A549 (cell line): ENCODE measurements at regions not wholly inside any gene's neighbourhood (a gene's known extent, or its start where the extent isn't known, plus 50 kb on each side); places are given as distances from the start of the nearest gene placed in this dataset.

Experiments used
- ATAC-seq, 2 experiments: fragments of 200-7000 bp in 1 of 2; fragments of >200 bp in 1 of 2; cut with Nextera tagmentation in 1 of 2; cut with Tn5 transposase in 1 of 2; 3 replicates each; pipeline versions ENCODE4 v1.8.0 to v1.9.1; 2018 to 2020; ENCODE audit warnings: mild to moderate bottlenecking in 1 of 2, moderate library complexity in 1 of 2
- CTCF ChIA-PET: fragments of 300-600 bp; sonication (Branson Sonifier 250); formaldehyde crosslinking; extraction: SDS; loops from one replicate; lab custom pipeline; 2021; ENCODE audit warnings: antibody characterized with exemption, inconsistent platforms; lab: Yijun Ruan, JAX
- POLR2A ChIA-PET: fragments of 350-600 bp; formaldehyde crosslinking; extraction: SDS; loops from one replicate; lab custom pipeline; 2021; ENCODE audit warnings: antibody characterized with exemption, inconsistent platforms; lab: Yijun Ruan, JAX
- DNase-seq, 2 experiments: peaks; one replicate each; pipeline versions ENCODE4 v3.0.0 to v3.0.0-alpha.2; 2011 to 2016; ENCODE audit warnings: low read depth in 1 of 2, low spot score in 1 of 2
- FAIRE-seq: peaks from 2 replicates; lab custom pipeline; 2011; peaks lifted over from hg19 to GRCh38; lab: Jason Lieb, UNC
- H3K27ac ChIP-seq, 2 experiments: fragments of >200 bp; sonication (Bioruptor Twin); formaldehyde crosslinking; 3 replicates each; pipeline ENCODE4 v1.5.1; 2016 to 2017
- H3K4me1 ChIP-seq: fragments of >200 bp; sonication (Bioruptor Twin); formaldehyde crosslinking; 3 replicates; pipeline ENCODE4 v1.6.1; 2016
- H3K4me2 ChIP-seq: fragments of >200 bp; sonication (Bioruptor Twin); formaldehyde crosslinking; 3 replicates; pipeline ENCODE4 v1.6.1; 2016
- H3K4me3 ChIP-seq: fragments of >200 bp; sonication (Bioruptor Twin); formaldehyde crosslinking; 3 replicates; pipeline ENCODE4 v1.5.1; 2016
- H3K9me3 ChIP-seq: fragments of >200 bp; sonication (Bioruptor Twin); formaldehyde crosslinking; 3 replicates; pipeline ENCODE4 v1.6.1; 2016
- CBX8 ChIP-seq: fragments of 200-600 bp; sonication (generic); IDR thresholded peaks from 2 replicates; pipeline ENCODE4 v1.6.1; 2016
- CEBPB ChIP-seq, 2 experiments: fragments of >200 bp in 1 of 2; sonication (Bioruptor Twin) in 1 of 2; formaldehyde crosslinking in 1 of 2; IDR thresholded peaks; 2 replicates each; pipeline ENCODE4 v1.6.1; 2012 to 2016
- CHD4 ChIP-seq: fragments of 200-600 bp; sonication (generic); IDR thresholded peaks from 2 replicates; pipeline ENCODE4 v1.6.1; 2016; ENCODE audit warnings: antibody characterized with exemption, mild to moderate bottlenecking, borderline replicate concordance
- EHF ChIP-seq: fragments of 250-450 bp; sonication (Bioruptor Pico); IDR thresholded peaks from 2 replicates; pipeline ENCODE4 v1.5.0; 2020; ENCODE audit warnings: mild to moderate bottlenecking
- EHMT2 ChIP-seq: fragments of 200-600 bp; sonication (generic); IDR thresholded peaks from 2 replicates; pipeline ENCODE4 v1.6.1; 2016; ENCODE audit warnings: antibody characterized with exemption, low read depth, mild to moderate bottlenecking, moderate library complexity
- EP300 ChIP-seq, 2 experiments: fragments of >200 bp; sonication (Bioruptor Twin); formaldehyde crosslinking; IDR thresholded peaks; 2 replicates in 1 of 2; 3 replicates in 1 of 2; pipeline ENCODE4 v1.6.1; 2016 to 2017
- ESRRA ChIP-seq: fragments of 150-350 bp; IDR thresholded peaks from 2 replicates; pipeline ENCODE4 v1.6.1; 2014; ENCODE audit warnings: mild to moderate bottlenecking, low read length, borderline replicate concordance
- FOSB ChIP-seq: fragments of 250-450 bp; sonication (Bioruptor Pico); IDR thresholded peaks from 2 replicates; pipeline ENCODE4 v1.5.0; 2020; ENCODE audit warnings: mild to moderate bottlenecking, moderate library complexity
- FOSL2 ChIP-seq, 2 experiments: fragments of 450-650 bp in 1 of 2; fragments of >200 bp in 1 of 2; sonication (Bioruptor Twin) in 1 of 2; formaldehyde crosslinking; IDR thresholded peaks; 2 replicates each; pipeline versions ENCODE4 v1.5.0 to v1.6.1; 2016 to 2020; ENCODE audit warnings: mild to moderate bottlenecking in 1 of 2, moderate library complexity in 1 of 2
- FOXS1 ChIP-seq: fragments of 250-450 bp; sonication (Bioruptor Pico); IDR thresholded peaks from 2 replicates; pipeline ENCODE4 v1.5.0; 2020; ENCODE audit warnings: mild to moderate bottlenecking, moderate library complexity
- GATA3 ChIP-seq: IDR thresholded peaks from 2 replicates; pipeline ENCODE4 v1.6.1; 2012; ENCODE audit warnings: borderline replicate concordance
- HEYL ChIP-seq: fragments of 250-450 bp; sonication (Bioruptor Pico); IDR thresholded peaks from 2 replicates; pipeline ENCODE4 v1.8.0; 2021; ENCODE audit warnings: mild to moderate bottlenecking, moderate library complexity
- HOXB13 ChIP-seq: fragments of 250-450 bp; sonication (Bioruptor Pico); IDR thresholded peaks from 2 replicates; pipeline ENCODE4 v1.5.0; 2020; ENCODE audit warnings: low read depth, mild to moderate bottlenecking, moderate library complexity
- HOXB5 ChIP-seq: fragments of 250-450 bp; sonication (Bioruptor Pico); IDR thresholded peaks from 2 replicates; pipeline ENCODE4 v1.5.0; 2020; ENCODE audit warnings: mild to moderate bottlenecking, moderate library complexity
- JUN ChIP-seq, 2 experiments: fragments of >200 bp; sonication (Bioruptor Twin); formaldehyde crosslinking; IDR thresholded peaks; 2 replicates in 1 of 2; 3 replicates in 1 of 2; pipeline ENCODE4 v1.6.1; 2016 to 2017
- JUNB ChIP-seq: fragments of >200 bp; sonication (Bioruptor Twin); formaldehyde crosslinking; IDR thresholded peaks from 2 replicates; pipeline ENCODE4 v1.6.1; 2016
- KDM1A ChIP-seq: fragments of 200-600 bp; sonication (generic); IDR thresholded peaks from 2 replicates; pipeline ENCODE4 v1.6.1; 2016; ENCODE audit warnings: low read depth, mild to moderate bottlenecking
- MAFK ChIP-seq: fragments of 450-650 bp; IDR thresholded peaks from 2 replicates; pipeline ENCODE4 v1.6.1; 2014; ENCODE audit not compliant: partially characterized antibody
- MAZ ChIP-seq: fragments of 150-350 bp; IDR thresholded peaks from 2 replicates; pipeline ENCODE4 v1.6.1; 2014; ENCODE audit warnings: antibody characterized with exemption, low read depth, low read length, borderline replicate concordance
- NPAS2 ChIP-seq: fragments of 250-450 bp; sonication (Bioruptor Pico); IDR thresholded peaks from 2 replicates; pipeline ENCODE4 v1.8.0; 2022; ENCODE audit warnings: mild to moderate bottlenecking, moderate library complexity, borderline replicate concordance
- PHF8 ChIP-seq: fragments of 200-600 bp; sonication (generic); IDR thresholded peaks from 2 replicates; pipeline ENCODE4 v1.6.1; 2016; ENCODE audit warnings: low read depth, mild to moderate bottlenecking, antibody characterized with exemption, moderate library complexity, borderline replicate concordance
- POLR2AphosphoS2 ChIP-seq: conservative IDR thresholded peaks from 2 replicates; pipeline ENCODE4 v1.6.1; 2012; ENCODE audit warnings: low read length, improper control_type of control experiment, inconsistent platforms
- RCOR1 ChIP-seq: fragments of 150-350 bp; IDR thresholded peaks from 2 replicates; pipeline ENCODE4 v1.6.1; 2014; ENCODE audit warnings: antibody characterized with exemption, low read length, low read depth
- RFX5 ChIP-seq: fragments of 450-650 bp; IDR thresholded peaks from 2 replicates; pipeline ENCODE4 v1.7.1; 2014; ENCODE audit warnings: antibody characterized with exemption, mild to moderate bottlenecking, moderate library complexity
- RNF2 ChIP-seq: fragments of 200-600 bp; sonication (generic); IDR thresholded peaks from 2 replicates; pipeline ENCODE4 v1.6.1; 2016; ENCODE audit warnings: low read depth, mild to moderate bottlenecking, antibody characterized with exemption, moderate library complexity, borderline replicate concordance
- ZSCAN20 ChIP-seq: fragments of 250-450 bp; sonication (Bioruptor Pico); IDR thresholded peaks from 2 replicates; pipeline ENCODE4 v1.8.0; 2022; ENCODE audit warnings: mild to moderate bottlenecking, moderate library complexity
- WGBS: methylation state at CpG from one replicate; pipeline ENCODE4 v1.1.6; 2017; ENCODE audit errors: missing lambda C conversion rate; 5-methylcytosine and 5-hydroxymethylcytosine counted together
- TF ChIP-seq, protein P1 (sequence below): fragments of 450-650 bp; IDR thresholded peaks from 2 replicates; pipeline ENCODE4 v1.6.1; 2014; ENCODE audit warnings: antibody characterized with exemption
- TF ChIP-seq, protein P2 (sequence below): fragments of 250-450 bp; sonication (Bioruptor Pico); IDR thresholded peaks from 2 replicates; pipeline ENCODE4 v1.5.0; 2020; ENCODE audit warnings: low read depth, mild to moderate bottlenecking, moderate library complexity
- TF ChIP-seq, protein P3 (sequence below): IDR thresholded peaks from 2 replicates; pipeline ENCODE4 v1.6.1; 2012
- TF ChIP-seq, protein P4 (sequence below): fragments of 200-600 bp; sonication (generic); IDR thresholded peaks from 2 replicates; pipeline ENCODE4 v1.6.1; 2016; ENCODE audit warnings: antibody characterized with exemption, mild to moderate bottlenecking, moderate library complexity

DNA sequence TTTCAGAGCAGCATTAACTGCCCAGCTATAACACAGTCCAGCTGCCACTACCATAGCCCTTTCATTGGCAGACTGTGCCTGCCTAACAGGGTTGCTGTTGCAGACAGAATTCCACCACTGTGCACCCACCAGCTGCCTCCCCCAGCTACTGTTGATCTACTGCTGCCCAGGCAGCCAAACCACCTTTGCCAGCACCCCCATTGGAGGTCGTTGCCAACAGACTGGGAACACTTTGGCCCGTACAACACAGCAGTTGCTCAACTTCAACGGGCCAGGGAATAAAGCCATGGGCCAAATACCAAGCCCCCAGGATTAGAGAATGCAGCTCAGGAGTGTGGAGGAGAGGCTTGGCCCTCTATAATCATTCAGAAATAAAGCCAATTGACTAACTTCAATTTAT lies 473.6 kb downstream of the CDH11 start:
- ATAC-seq (no peak), FAIRE-seq (no peak), DNase-seq (no peak)
- Histone ChIP-seq H3K9me3 (no peaks in the 10 kb centered on the region), H3K27ac (no peak overlapping the region), H3K4me3 (no peak overlapping the region), H3K4me1 (no peaks in the 10 kb centered on the region), H3K4me2 (no peak overlapping the region)
- POLR2A ChIA-PET: no interaction called here
- 0% methylated on average over 3 of the region's 3 CpGs for WGBS
- CTCF ChIA-PET: no interaction called here
- TF ChIP-seq, protein P1, sequence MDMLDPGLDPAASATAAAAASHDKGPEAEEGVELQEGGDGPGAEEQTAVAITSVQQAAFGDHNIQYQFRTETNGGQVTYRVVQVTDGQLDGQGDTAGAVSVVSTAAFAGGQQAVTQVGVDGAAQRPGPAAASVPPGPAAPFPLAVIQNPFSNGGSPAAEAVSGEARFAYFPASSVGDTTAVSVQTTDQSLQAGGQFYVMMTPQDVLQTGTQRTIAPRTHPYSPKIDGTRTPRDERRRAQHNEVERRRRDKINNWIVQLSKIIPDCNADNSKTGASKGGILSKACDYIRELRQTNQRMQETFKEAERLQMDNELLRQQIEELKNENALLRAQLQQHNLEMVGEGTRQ: no peak
- TF ChIP-seq POLR2AphosphoS2 (no peak), MAFK (no peak), CEBPB (IDR thresholded peaks at IDR 0.05) (no peak), EHMT2 (no peak), FOXS1 (no peak), RFX5 (no peak), CBX8 (no peak)
- TF ChIP-seq, protein P2, sequence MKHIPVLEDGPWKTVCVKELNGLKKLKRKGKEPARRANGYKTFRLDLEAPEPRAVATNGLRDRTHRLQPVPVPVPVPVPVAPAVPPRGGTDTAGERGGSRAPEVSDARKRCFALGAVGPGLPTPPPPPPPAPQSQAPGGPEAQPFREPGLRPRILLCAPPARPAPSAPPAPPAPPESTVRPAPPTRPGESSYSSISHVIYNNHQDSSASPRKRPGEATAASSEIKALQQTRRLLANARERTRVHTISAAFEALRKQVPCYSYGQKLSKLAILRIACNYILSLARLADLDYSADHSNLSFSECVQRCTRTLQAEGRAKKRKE (CRISPR knock-in tag): no peak
- TF ChIP-seq, protein P3, sequence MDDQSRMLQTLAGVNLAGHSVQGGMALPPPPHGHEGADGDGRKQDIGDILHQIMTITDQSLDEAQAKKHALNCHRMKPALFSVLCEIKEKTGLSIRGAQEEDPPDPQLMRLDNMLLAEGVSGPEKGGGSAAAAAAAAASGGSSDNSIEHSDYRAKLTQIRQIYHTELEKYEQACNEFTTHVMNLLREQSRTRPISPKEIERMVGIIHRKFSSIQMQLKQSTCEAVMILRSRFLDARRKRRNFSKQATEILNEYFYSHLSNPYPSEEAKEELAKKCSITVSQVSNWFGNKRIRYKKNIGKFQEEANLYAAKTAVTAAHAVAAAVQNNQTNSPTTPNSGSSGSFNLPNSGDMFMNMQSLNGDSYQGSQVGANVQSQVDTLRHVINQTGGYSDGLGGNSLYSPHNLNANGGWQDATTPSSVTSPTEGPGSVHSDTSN: no peak
- TF ChIP-seq, all 56 proteins: peak for 0

DNA sequence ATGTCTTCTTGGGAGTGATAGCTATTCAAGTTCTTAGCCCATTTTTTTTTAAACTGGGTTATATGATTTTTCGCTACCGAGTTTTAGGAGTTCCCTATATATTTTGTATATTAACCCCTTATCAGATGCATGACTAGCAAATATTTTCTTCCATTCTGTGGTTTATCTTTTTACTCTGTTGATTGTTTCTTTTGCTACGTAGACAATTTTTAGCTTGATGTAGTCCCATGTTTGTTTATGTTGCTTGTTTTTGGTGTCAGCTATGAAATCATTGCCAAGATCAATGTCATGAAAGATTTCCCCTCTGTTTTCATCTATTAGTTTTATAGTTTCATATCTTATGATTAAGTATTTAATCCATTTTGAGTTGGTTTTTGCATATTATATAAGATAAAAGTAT lies 480.5 kb downstream of the CDH11 start:
- CTCF ChIA-PET: no interaction called here
- ATAC-seq: no peak
- WGBS: 46% methylated on average over 3 of the region's 3 CpGs
- no peaks in the 10 kb centered on the region for H3K4me1 ChIP-seq
- FAIRE-seq: no peak
- TF ChIP-seq FOSB (no peak), ZSCAN20 (no peak), FOSL2 (IDR thresholded peaks at IDR 0.05) (no peak), FOSL2 (CRISPR knock-in tag; IDR thresholded peaks at IDR 0.05) (no peak), NPAS2 (CRISPR knock-in tag) (no peak), MAZ (no peak), JUN (IDR thresholded peaks at IDR 0.05) (no peak), HOXB13 (CRISPR knock-in tag) (no peak)
- DNase-seq: no peak
- H3K9me3 ChIP-seq: no peaks in the 10 kb centered on the region
- H3K27ac ChIP-seq: no peak overlapping the region
- POLR2A ChIA-PET: no interaction called here
- H3K4me3 ChIP-seq: no peak overlapping the region
- no peak overlapping the region for H3K4me2 ChIP-seq

DNA sequence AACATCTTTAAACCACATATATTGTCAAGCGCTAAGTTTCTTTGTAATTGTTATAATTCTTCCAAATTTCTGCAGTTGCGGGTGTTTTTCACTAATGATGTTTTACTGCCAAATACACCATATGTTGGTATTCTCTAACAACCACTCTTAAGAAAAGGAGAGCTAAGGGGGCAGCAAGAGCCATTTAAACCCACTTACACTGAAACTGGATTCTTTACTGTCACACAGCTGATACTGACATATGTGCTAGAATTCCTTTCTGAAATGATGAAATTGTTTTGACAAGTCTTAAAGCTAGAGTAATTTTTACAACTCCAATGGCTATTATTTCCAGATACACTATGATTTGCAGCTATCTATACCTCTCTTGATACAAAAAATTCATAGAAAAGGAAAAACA lies 483.1 kb downstream of the CDH11 start:
- ChIA-PET POLR2A (no interaction called here), CTCF (interaction anchor here (0.6 kb wide), 1 partner anchor 30 kb away, joined by 3 read pairs; no protein-coding TSS in a partner anchor)
- Histone ChIP-seq H3K4me1 (no peaks in the 10 kb centered on the region), H3K27ac (no peak overlapping the region), H3K9me3 (no peaks in the 10 kb centered on the region), H3K4me2 (no peak overlapping the region), H3K4me3 (no peak overlapping the region)
- no peak for ATAC-seq
- WGBS: 47% methylated on average over 2 of the region's 2 CpGs
- no peak for DNase-seq
- TF ChIP-seq JUNB: no peak
- TF ChIP-seq CBX8: no peak
- TF ChIP-seq EHF (CRISPR knock-in tag): no peak
- no peak for TF ChIP-seq RFX5
- TF ChIP-seq, protein P4, sequence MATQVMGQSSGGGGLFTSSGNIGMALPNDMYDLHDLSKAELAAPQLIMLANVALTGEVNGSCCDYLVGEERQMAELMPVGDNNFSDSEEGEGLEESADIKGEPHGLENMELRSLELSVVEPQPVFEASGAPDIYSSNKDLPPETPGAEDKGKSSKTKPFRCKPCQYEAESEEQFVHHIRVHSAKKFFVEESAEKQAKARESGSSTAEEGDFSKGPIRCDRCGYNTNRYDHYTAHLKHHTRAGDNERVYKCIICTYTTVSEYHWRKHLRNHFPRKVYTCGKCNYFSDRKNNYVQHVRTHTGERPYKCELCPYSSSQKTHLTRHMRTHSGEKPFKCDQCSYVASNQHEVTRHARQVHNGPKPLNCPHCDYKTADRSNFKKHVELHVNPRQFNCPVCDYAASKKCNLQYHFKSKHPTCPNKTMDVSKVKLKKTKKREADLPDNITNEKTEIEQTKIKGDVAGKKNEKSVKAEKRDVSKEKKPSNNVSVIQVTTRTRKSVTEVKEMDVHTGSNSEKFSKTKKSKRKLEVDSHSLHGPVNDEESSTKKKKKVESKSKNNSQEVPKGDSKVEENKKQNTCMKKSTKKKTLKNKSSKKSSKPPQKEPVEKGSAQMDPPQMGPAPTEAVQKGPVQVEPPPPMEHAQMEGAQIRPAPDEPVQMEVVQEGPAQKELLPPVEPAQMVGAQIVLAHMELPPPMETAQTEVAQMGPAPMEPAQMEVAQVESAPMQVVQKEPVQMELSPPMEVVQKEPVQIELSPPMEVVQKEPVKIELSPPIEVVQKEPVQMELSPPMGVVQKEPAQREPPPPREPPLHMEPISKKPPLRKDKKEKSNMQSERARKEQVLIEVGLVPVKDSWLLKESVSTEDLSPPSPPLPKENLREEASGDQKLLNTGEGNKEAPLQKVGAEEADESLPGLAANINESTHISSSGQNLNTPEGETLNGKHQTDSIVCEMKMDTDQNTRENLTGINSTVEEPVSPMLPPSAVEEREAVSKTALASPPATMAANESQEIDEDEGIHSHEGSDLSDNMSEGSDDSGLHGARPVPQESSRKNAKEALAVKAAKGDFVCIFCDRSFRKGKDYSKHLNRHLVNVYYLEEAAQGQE: no peak
- no peak for TF ChIP-seq CHD4
- TF ChIP-seq ESRRA: no peak
- no peak for TF ChIP-seq EHMT2
- no peak for TF ChIP-seq HOXB13 (CRISPR knock-in tag)
- TF ChIP-seq HOXB5 (CRISPR knock-in tag): no peak
- no peak for TF ChIP-seq RNF2
- no peak for TF ChIP-seq FOXS1
- TF ChIP-seq PHF8: no peak
- TF ChIP-seq KDM1A: no peak
- TF ChIP-seq HEYL: no peak
- TF ChIP-seq RCOR1: no peak
- no peak for TF ChIP-seq GATA3
- TF ChIP-seq EP300 (IDR thresholded peaks at IDR 0.05): no peak
- no peak for FAIRE-seq
